B cell (primary cell): ENCODE measurements at regions not wholly inside any gene's neighbourhood (a gene's known extent, or its start where the extent isn't known, plus 50 kb on each side); places are given as distances from the start of the nearest gene placed in this dataset.

Source experiments
- CTCF ChIP-seq: fragments of 200-600 bp; IDR thresholded peaks from one replicate; pipeline ENCODE4 v1.8.0; 2022; ENCODE audit warnings: antibody characterized with exemption, mild to moderate bottlenecking
- EZH2 ChIP-seq: IDR thresholded peaks from 2 replicates; pipeline ENCODE4 v1.6.1; 2012; ENCODE audit warnings: borderline replicate concordance, low read depth, mild to moderate bottlenecking, moderate library complexity, low read length; ENCODE audit not compliant: insufficient read depth, poor library complexity, severe bottlenecking

GRCh38 chr4:176924238-176924637, 131.5 kb upstream of the VEGFC start:
- no peak for TF ChIP-seq CTCF
- no peak for TF ChIP-seq EZH2
